ENCODE measurements at regions not wholly inside any gene's neighbourhood (a gene's known extent, or its start where the extent isn't known, plus 50 kb on each side); places are given as distances from the start of the nearest gene placed in this dataset.

DNA sequence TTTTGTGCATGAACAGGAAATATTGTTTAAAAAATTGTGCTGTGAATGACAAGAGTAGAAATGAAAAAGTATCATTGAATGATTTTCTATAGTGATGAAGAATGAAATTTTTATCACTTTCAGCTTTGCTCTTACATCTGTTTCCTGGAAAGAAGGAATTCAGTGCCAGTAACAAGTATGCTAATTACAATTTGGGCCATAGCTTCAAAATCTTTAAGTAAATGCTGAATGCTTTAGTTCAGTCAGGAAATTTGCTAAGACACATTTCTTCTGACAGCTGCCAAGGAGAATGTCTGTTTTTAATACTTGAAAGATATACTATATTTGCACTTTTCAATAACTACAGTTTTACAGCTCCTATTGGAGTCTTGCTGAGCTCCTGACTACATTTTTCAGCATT, 203.7 kb upstream of the RSPO3 start:
- no peak overlapping the region for H3K4me2 ChIP-seq (ENCODE audit: insufficient read depth, low read length, poor library complexity, severe bottlenecking)
- H3K9ac ChIP-seq (ENCODE audit: low read depth, low read length, poor library complexity): no peak overlapping the region
- H2BK120ac ChIP-seq (ENCODE audit: low read depth, low read length): no peak overlapping the region
- no peak overlapping the region for H2BK12ac ChIP-seq (ENCODE audit: low read length)
- no peaks in the 10 kb centered on the region for H3K79me1 ChIP-seq (ENCODE audit: low read depth, low read length)
- H3K27ac ChIP-seq (replicated peaks; ENCODE audit: low read length): no peak overlapping the region
- no peak overlapping the region for H2BK5ac ChIP-seq (ENCODE audit: low read length)
- no peak overlapping the region for H3K18ac ChIP-seq (ENCODE audit: low read length)
- H3K4me1 ChIP-seq (ENCODE audit: control insufficient read depth in 2 of 2, insufficient read depth in 1 of 2, low read depth in 1 of 2, low read length in 2 of 2): no peaks in the 10 kb centered on the region
- H4K8ac ChIP-seq (ENCODE audit: low read depth, low read length): no peak overlapping the region
- no peaks in the 10 kb centered on the region for H3K36me3 ChIP-seq (replicated peaks in 1 of 2; ENCODE audit: control insufficient read depth in 2 of 2, insufficient read depth in 2 of 2, low read length in 2 of 2)
- H2BK15ac ChIP-seq (ENCODE audit: low read length): no peak overlapping the region
- no peaks in the 10 kb centered on the region for H3K9me3 ChIP-seq (replicated peaks in 1 of 2; ENCODE audit: control insufficient read depth in 2 of 2, insufficient read depth in 1 of 2, low read depth in 1 of 2, low read length in 2 of 2)
- H2AFZ ChIP-seq (ENCODE audit: low read length): no peak overlapping the region
- no peak overlapping the region for H4K91ac ChIP-seq (ENCODE audit: low read depth, low read length, poor library complexity)
- no peak overlapping the region for H3K4ac ChIP-seq (ENCODE audit: low read length)
- H2AK5ac ChIP-seq (ENCODE audit: low read depth, low read length): no peak overlapping the region
- H3K4me3 ChIP-seq (ENCODE audit: low read length in 2 of 2): no peak overlapping the region
- DNase-seq (ENCODE audit: low spot score): no peak
- no peaks in the 10 kb centered on the region for H3K27me3 ChIP-seq (ENCODE audit: control insufficient read depth in 3 of 3, insufficient read depth in 3 of 3, low read depth in 1 of 3, low read length in 3 of 3)
- H3K23ac ChIP-seq (ENCODE audit: low read depth, low read length, poor library complexity): no peak overlapping the region
- H3K14ac ChIP-seq (ENCODE audit: low read length): no peak overlapping the region

DNA sequence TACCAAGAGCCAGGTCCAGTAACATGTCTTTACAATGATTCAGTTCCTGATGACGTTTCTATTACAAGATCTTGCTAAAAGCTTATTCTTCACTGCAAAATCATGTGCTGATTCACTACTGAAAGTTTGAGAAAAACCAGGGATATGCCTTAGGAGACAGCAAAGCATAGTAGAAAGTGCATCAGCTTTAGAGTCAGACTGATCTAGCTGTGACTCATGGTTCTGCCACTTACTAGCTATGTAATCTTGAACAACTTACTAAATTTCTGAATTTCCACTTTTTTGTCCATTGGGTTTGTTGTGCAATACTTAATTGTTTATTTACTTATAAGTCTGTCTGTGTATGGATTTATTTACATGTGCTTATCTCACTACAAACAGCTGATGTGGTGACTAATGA, 198.5 kb upstream of the RSPO3 start:
- Histone ChIP-seq H3K79me1 (ENCODE audit: low read depth, low read length) (no peaks in the 10 kb centered on the region), H2AK5ac (ENCODE audit: low read depth, low read length) (no peak overlapping the region), H2AFZ (ENCODE audit: low read length) (no peak overlapping the region), H3K14ac (ENCODE audit: low read length) (no peak overlapping the region), H3K4me1 (ENCODE audit: control insufficient read depth in 2 of 2, insufficient read depth in 1 of 2, low read depth in 1 of 2, low read length in 2 of 2) (no peaks in the 10 kb centered on the region), H3K23ac (ENCODE audit: low read depth, low read length, poor library complexity) (no peak overlapping the region), H3K9ac (ENCODE audit: low read depth, low read length, poor library complexity) (no peak overlapping the region), H2BK120ac (ENCODE audit: low read depth, low read length) (no peak overlapping the region), H3K4ac (ENCODE audit: low read length) (no peak overlapping the region), H4K91ac (ENCODE audit: low read depth, low read length, poor library complexity) (no peak overlapping the region), H3K4me2 (ENCODE audit: insufficient read depth, low read length, poor library complexity, severe bottlenecking) (no peak overlapping the region), H3K9me3 (replicated peaks in 1 of 2; ENCODE audit: control insufficient read depth in 2 of 2, insufficient read depth in 1 of 2, low read depth in 1 of 2, low read length in 2 of 2) (no peaks in the 10 kb centered on the region), H2BK5ac (ENCODE audit: low read length) (no peak overlapping the region), H3K4me3 (ENCODE audit: low read length in 2 of 2) (no peak overlapping the region), H3K18ac (ENCODE audit: low read length) (no peak overlapping the region), H3K27me3 (ENCODE audit: control insufficient read depth in 3 of 3, insufficient read depth in 3 of 3, low read depth in 1 of 3, low read length in 3 of 3) (no peaks in the 10 kb centered on the region), H2BK12ac (ENCODE audit: low read length) (no peak overlapping the region), H3K36me3 (replicated peaks in 1 of 2; ENCODE audit: control insufficient read depth in 2 of 2, insufficient read depth in 2 of 2, low read length in 2 of 2) (no peaks in the 10 kb centered on the region), H2BK15ac (ENCODE audit: low read length) (no peak overlapping the region), H4K8ac (ENCODE audit: low read depth, low read length) (no peak overlapping the region), H3K27ac (replicated peaks; ENCODE audit: low read length) (no peak overlapping the region)
- no peak for DNase-seq (ENCODE audit: low spot score)
- WGBS, 2 donors (ENCODE audit: extremely low coverage in 2 of 2, insufficient read length in 2 of 2, insufficient replicate concordance in 1 of 2): no CpG with 5 or more reads among the region's 1 CpG

DNA sequence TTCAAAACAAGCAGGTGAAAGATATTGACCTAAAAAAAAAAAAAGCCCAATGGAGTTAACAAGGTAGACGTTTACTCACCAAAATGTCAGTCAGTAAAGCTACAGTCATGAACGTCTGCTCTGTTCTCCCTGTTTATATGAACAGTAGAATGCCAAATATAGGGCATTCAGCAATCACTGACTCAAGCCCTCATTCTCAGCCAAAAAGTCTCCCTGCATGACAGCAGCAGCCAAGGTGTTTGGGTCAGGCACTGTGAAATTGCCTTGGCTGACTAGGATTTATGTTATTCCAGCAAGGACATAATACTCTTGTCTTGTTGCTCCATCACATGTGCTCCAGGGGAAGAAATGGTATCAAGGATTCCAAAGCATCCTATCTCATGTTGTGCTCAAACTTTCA, 194.7 kb upstream of the RSPO3 start:
- H3K9me3 ChIP-seq (replicated peaks in 1 of 2; ENCODE audit: control insufficient read depth in 2 of 2, insufficient read depth in 1 of 2, low read depth in 1 of 2, low read length in 2 of 2): no peaks in the 10 kb centered on the region
- no peak overlapping the region for H3K18ac ChIP-seq (ENCODE audit: low read length)
- no peaks in the 10 kb centered on the region for H3K27me3 ChIP-seq (ENCODE audit: control insufficient read depth in 3 of 3, insufficient read depth in 3 of 3, low read depth in 1 of 3, low read length in 3 of 3)
- no CpG with 5 or more reads among the region's 2 CpGs for WGBS, 2 donors (ENCODE audit: extremely low coverage in 2 of 2, insufficient read length in 2 of 2, insufficient replicate concordance in 1 of 2)
- H2BK5ac ChIP-seq (ENCODE audit: low read length): no peak overlapping the region
- no peak overlapping the region for H3K23ac ChIP-seq (ENCODE audit: low read depth, low read length, poor library complexity)
- no peaks in the 10 kb centered on the region for H3K4me1 ChIP-seq (ENCODE audit: control insufficient read depth in 2 of 2, insufficient read depth in 1 of 2, low read depth in 1 of 2, low read length in 2 of 2)
- H3K4me2 ChIP-seq (ENCODE audit: insufficient read depth, low read length, poor library complexity, severe bottlenecking): no peak overlapping the region
- H2BK12ac ChIP-seq (ENCODE audit: low read length): no peak overlapping the region
- DNase-seq (ENCODE audit: low spot score): no peak
- H3K27ac ChIP-seq (replicated peaks; ENCODE audit: low read length): no peak overlapping the region
- no peaks in the 10 kb centered on the region for H3K36me3 ChIP-seq (replicated peaks in 1 of 2; ENCODE audit: control insufficient read depth in 2 of 2, insufficient read depth in 2 of 2, low read length in 2 of 2)
- peak overlapping the region; percentile 74 for H4K91ac ChIP-seq (ENCODE audit: low read depth, low read length, poor library complexity)
- H3K14ac ChIP-seq (ENCODE audit: low read length): no peak overlapping the region
- no peak overlapping the region for H3K4me3 ChIP-seq (ENCODE audit: low read length in 2 of 2)
- no peak overlapping the region for H2AK5ac ChIP-seq (ENCODE audit: low read depth, low read length)
- H2BK120ac ChIP-seq (ENCODE audit: low read depth, low read length): no peak overlapping the region
- H3K4ac ChIP-seq (ENCODE audit: low read length): no peak overlapping the region
- H2AFZ ChIP-seq (ENCODE audit: low read length): no peak overlapping the region
- H3K9ac ChIP-seq (ENCODE audit: low read depth, low read length, poor library complexity): no peak overlapping the region
- no peaks in the 10 kb centered on the region for H3K79me1 ChIP-seq (ENCODE audit: low read depth, low read length)
- no peak overlapping the region for H4K8ac ChIP-seq (ENCODE audit: low read depth, low read length)
- H2BK15ac ChIP-seq (ENCODE audit: low read length): no peak overlapping the region

DNA sequence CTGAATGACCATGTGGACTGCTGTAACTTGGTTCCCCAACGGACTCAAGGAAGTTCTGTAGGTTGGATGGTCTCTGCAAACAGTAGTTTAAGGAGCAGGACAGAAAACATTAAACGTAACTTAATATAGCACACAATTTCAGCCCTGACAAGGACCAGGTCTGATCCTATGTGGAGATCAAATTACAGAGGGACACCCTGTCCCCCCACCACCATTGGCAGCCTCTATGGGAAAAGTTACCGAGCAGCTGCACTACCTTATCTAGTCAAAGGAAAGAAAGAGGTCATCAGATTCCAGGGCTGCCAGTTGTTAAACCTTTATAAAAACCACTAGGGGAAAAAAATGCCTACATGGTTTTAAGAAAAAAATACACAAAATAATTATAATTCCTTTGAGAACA, 191.5 kb upstream of the RSPO3 start:
- H4K8ac ChIP-seq (ENCODE audit: low read depth, low read length): no peak overlapping the region
- no peak overlapping the region for H3K9ac ChIP-seq (ENCODE audit: low read depth, low read length, poor library complexity)
- no peaks in the 10 kb centered on the region for H3K36me3 ChIP-seq (replicated peaks in 1 of 2; ENCODE audit: control insufficient read depth in 2 of 2, insufficient read depth in 2 of 2, low read length in 2 of 2)
- H2AFZ ChIP-seq (ENCODE audit: low read length): no peak overlapping the region
- H3K4me2 ChIP-seq (ENCODE audit: insufficient read depth, low read length, poor library complexity, severe bottlenecking): no peak overlapping the region
- no peak overlapping the region for H2BK12ac ChIP-seq (ENCODE audit: low read length)
- H4K91ac ChIP-seq (ENCODE audit: low read depth, low read length, poor library complexity): no peak overlapping the region
- no peak overlapping the region for H3K23ac ChIP-seq (ENCODE audit: low read depth, low read length, poor library complexity)
- no peak overlapping the region for H2BK120ac ChIP-seq (ENCODE audit: low read depth, low read length)
- no peaks in the 10 kb centered on the region for H3K9me3 ChIP-seq (replicated peaks in 1 of 2; ENCODE audit: control insufficient read depth in 2 of 2, insufficient read depth in 1 of 2, low read depth in 1 of 2, low read length in 2 of 2)
- no peak overlapping the region for H2BK15ac ChIP-seq (ENCODE audit: low read length)
- H2BK5ac ChIP-seq (ENCODE audit: low read length): no peak overlapping the region
- H3K79me1 ChIP-seq (ENCODE audit: low read depth, low read length): no peaks in the 10 kb centered on the region
- no peak overlapping the region for H2AK5ac ChIP-seq (ENCODE audit: low read depth, low read length)
- no peak for DNase-seq (ENCODE audit: low spot score)
- no peak overlapping the region for H3K18ac ChIP-seq (ENCODE audit: low read length)
- H3K4me1 ChIP-seq (ENCODE audit: control insufficient read depth in 2 of 2, insufficient read depth in 1 of 2, low read depth in 1 of 2, low read length in 2 of 2): no peaks in the 10 kb centered on the region
- H3K4ac ChIP-seq (ENCODE audit: low read length): no peak overlapping the region
- WGBS, 2 donors (ENCODE audit: extremely low coverage in 2 of 2, insufficient read length in 2 of 2, insufficient replicate concordance in 1 of 2): no CpG with 5 or more reads among the region's 3 CpGs
- no peak overlapping the region for H3K27ac ChIP-seq (replicated peaks; ENCODE audit: low read length)
- no peak overlapping the region for H3K4me3 ChIP-seq (ENCODE audit: low read length in 2 of 2)
- no peaks in the 10 kb centered on the region for H3K27me3 ChIP-seq (ENCODE audit: control insufficient read depth in 3 of 3, insufficient read depth in 3 of 3, low read depth in 1 of 3, low read length in 3 of 3)
- no peak overlapping the region for H3K14ac ChIP-seq (ENCODE audit: low read length)

All from neuronal stem cell (in vitro differentiated cells).